Erythroblast (primary cell): ENCODE measurements at regions not wholly inside any gene's neighbourhood (a gene's known extent, or its start where the extent isn't known, plus 50 kb on each side); places are given as distances from the start of the nearest gene placed in this dataset.

Source experiments
- GATA1 ChIP-seq: IDR thresholded peaks from 2 replicates; pipeline ENCODE4 v1.6.1; 2011; ENCODE audit warnings: low read depth, mild to moderate bottlenecking, control low read depth, low read length, moderate library complexity
- POLR2A ChIP-seq: IDR thresholded peaks from 2 replicates; pipeline ENCODE4 v1.6.1; 2011; ENCODE audit warnings: mild to moderate bottlenecking, low read length

DNA sequence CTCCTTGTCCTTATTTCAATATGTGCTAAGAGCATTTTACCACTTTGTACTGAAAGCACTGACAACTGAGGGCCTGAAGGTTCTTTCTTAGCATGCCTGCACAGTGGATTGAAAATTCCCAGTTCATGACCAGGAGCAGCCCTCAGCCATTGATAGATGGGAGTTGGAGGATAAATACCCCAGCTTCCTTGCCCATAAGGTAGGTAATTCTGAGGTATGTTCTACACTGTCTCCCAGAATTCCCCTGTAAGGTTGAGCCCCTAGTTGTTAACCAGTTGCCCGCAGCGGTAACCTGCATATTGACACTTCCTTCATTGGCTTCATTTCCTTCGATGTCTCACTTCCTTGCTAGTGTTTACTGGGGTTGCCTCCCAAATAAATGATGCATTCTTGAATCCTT, 162.0 kb downstream of the CDC5L start:
- TF ChIP-seq POLR2A (no peak), GATA1 (no peak)
